GM18526 (cell line): ENCODE measurements at regions not wholly inside any gene's neighbourhood (a gene's known extent, or its start where the extent isn't known, plus 50 kb on each side); places are given as distances from the start of the nearest gene placed in this dataset.

Experiments
- POLR2A ChIP-seq: IDR thresholded peaks from 3 replicates; pipeline ENCODE4 v1.6.1; 2011; ENCODE audit not compliant: insufficient read length; ENCODE audit errors: extremely low read depth

DNA sequence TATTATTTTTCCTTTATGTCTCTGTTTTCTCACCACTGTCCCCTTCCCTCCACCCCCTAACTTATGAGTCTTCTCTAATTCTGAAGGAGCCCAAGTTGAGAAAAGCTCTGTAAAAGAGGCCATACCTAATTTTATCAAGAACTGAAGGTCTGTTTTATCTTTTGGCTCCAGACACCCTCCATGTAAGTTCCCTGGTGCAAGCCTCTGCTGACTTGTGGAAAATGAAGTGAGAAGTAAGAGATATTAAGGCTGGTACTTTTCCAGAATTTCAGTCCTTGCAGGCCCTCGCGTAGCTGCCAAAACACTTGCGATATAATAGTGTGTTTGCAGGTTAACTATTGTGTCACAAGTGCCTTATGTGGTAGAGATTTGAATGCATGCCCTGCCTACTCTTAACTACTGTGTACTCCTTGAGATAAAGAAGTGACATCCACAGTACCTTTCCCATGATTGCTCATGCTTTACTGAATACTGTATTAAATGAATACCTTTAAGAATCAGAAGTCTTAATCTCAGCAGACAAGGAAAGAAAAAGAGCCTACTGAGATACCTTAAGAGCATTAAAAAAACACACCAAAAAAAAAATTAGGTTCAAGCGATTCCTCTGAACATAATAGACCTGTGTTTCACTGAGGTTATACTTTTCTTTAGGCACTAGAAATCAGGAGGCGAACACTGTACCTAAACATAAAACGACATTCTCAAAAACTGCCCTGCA, 143.6 kb upstream of the ZNF184 start:
- TF ChIP-seq POLR2A = no peak

GRCh38 chr6:27611451-27611850, 138.5 kb upstream of the ZNF184 start:
- TF ChIP-seq POLR2A = no peak

GRCh38 chr6:27608916-27609883, 136.3 kb upstream of the ZNF184 start:
- TF ChIP-seq POLR2A = no peak

GRCh38 chr6:27605401-27606342, 132.8 kb upstream of the ZNF184 start:
- TF ChIP-seq POLR2A = no peak

DNA sequence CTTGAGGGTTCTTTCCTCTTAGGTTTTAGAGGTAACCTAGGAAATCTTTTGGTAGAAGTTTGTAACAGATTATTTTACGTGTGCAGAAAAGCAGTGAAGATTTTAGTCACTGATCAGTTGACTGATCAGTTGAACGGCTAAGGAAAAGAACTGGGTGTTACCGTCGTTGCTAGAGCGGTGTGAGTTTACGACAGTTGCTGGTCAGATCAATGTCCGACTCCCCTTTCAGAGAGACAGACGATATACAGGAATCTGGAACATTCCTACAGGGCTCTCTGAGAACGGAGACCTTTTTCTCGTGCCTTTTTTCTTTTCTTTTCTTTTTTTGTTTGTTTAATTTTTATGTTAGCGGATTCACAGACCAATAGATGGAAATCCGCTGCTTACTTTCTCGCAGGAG, 132.1 kb upstream of the ZNF184 start:
- TF ChIP-seq POLR2A = no peak

DNA sequence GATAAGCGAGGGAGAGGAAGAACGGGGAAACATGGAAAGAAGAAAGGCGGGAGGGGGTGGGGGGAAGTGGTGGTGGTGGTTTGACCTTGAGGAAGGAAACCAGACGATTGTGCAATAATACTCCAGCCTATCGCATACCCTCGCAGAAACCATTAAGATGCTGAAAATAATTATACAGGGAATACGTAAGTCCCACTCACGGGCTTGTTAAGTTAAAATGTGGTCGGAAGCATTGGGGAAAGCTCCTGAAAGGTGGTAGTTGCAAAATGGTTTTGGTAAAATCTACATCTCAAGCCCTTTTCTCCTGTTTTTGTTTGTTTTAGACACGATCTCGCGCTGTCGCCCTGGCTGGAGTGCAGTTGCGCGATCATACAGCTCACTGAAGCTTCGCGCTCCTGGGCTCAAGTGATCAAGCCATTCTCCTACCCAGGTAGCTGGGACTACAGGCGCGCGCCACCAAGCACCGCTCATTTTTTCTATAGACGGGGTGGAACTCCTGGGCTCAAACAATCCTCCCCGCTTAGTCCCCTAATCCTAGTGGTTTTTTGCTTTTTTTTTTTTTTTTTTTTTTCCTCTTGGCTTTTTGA, 128.9 kb upstream of the ZNF184 start:
- TF ChIP-seq POLR2A = no peak

DNA sequence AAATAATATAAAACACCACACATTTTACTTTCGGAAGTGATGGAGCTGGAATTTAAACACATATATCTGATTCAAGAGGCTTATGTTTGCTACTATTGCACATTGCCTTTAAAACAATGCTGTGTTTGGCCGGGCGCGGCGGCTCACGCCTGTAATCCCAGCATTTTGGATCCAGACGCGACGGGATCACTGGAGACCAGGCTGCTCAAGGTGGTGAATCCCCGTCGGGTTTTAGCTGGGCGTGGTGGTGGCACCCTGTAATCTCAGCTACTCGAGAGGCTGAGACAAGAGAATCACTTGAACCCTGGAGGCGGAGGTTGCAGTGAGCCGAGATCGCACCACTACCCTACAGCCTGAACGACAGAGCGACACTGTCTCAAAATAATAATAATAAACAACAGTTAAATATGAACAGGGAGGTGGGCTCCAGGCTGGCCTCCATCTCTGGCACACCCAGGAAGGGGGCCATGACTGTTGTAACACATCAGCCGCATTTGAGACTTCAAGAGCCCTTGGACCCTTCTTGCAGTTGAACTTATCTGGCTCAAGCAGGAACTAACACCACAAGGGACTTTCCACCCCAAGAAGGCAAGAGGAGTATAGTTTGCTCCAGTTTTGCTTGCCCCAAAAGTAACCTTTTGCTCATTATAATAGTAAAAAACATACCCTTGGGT, 127.1 kb upstream of the ZNF184 start:
- TF ChIP-seq POLR2A = no peak

DNA sequence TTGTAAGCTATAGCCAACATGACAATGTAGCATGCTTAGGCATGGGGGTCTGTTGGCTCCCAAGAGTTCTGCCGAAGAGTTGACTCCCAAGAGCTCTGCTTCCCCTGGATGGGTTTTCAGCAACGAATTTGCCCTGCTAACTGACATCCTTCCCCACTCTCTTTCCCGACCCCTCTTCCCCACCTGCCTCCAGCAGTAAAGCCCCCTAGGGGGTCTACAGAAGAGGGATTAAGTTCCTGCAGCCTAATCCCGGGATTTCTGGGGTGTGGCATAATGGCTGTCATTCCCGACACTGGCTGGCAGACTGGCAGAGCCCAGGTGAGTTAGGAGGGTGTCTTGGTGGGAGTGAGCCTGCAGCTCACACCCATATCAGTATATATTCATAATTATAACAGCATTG, 121.0 kb upstream of the ZNF184 start:
- TF ChIP-seq POLR2A = no peak

DNA sequence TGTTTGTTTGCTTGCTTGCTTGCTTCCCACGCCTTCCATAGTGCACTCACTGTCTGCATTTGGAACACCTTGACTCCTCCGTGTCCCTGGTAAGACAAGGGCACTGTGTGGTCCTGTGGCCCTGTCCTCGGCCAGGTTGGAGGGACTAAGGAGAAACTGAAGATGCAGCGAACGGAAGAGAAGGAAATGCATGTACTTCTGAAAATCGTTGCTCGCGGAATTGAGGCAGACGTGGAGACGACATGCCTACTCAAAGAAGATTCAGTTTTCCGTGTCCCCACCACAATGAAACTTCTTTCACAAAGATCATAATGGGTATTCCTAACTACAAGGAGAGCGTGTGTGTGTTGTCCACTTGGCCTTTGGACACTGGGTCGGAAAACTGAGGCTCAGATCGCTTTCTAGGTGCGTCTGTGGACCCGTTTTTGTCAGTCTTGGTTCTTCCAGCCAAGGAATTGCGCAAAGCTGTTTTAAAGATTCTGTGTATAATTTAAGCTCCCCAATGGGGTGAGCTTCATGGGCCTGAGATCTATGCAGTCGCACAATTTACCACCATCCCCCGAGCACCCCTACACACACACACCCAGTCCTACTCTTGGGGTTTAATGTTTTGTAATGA, 120.4 kb upstream of the ZNF184 start:
- no peak for TF ChIP-seq POLR2A

DNA sequence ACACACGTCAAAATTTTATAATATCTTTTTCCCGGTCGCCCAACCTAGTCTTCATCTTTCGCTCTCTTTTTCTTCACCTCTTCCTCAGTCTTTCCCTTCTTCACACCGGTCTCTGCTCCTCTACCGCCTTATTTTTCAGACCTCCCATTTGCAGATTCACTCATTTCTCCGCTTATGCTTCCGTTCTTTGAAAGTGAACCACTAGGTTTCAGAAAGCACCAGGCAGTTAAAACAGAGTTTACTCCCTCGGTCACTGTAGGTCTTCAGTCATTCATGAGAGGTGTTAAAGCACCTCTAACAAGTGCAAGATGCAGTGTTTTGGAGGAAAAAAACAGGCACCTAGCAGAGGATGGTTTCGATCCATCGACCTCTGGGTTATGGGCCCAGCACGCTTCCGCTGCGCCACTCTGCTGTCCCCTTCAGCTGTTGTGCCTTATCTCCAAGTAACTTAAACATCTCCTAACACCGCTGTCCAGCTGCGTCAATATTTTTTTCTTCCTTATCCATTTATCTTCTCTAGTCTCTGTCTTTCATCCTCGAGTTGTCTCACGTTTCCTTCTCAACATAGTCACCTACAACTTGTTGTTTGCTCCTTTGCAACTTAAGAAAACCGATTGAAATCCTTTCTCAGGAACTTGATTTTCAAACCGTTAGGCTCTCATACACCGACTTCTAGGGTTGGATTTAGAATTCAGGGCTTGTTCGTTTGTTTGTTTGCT, 119.7 kb upstream of the ZNF184 start:
- TF ChIP-seq POLR2A = no peak

GRCh38 chr6:27591699-27592480, 119.0 kb upstream of the ZNF184 start:
- no peak for TF ChIP-seq POLR2A

- TF ChIP-seq POLR2A = no peak
Observed at GRCh38 chr6:27584326-27584725, 111.4 kb upstream of the ZNF184 start.
